GM12878 (cell line): ENCODE measurements at regions not wholly inside any gene's neighbourhood (a gene's known extent, or its start where the extent isn't known, plus 50 kb on each side); places are given as distances from the start of the nearest gene placed in this dataset.

Source experiments
- ATAC-seq: fragments of 200-7000 bp; cut with Tn5 transposase; 3 replicates; pipeline ENCODE4 v1.9.1; 2020; ENCODE audit warnings: mild to moderate bottlenecking, moderate library complexity
- BruUV-seq: library from RNA; stranded (reverse); fragments of 400-500 nt; replicated peaks from 2 replicates; lab custom pipeline; 2021; lab: Mats Ljungman, UMichigan
- CTCF ChIA-PET: fragments of 300-600 bp; sonication (Branson Sonifier 250); formaldehyde crosslinking; extraction: SDS; loops from one replicate; lab custom pipeline; 2021; ENCODE audit warnings: inconsistent platforms; lab: Yijun Ruan, JAX
- POLR2A ChIA-PET: fragments of 350-600 bp; formaldehyde crosslinking; extraction: SDS; loops from one replicate; lab custom pipeline; 2021; ENCODE audit warnings: inconsistent platforms; lab: Charles Lee
- RAD21 ChIA-PET: fragments of 300-600 bp; sonication (Branson Sonifier 250); formaldehyde crosslinking; loops from one replicate; lab custom pipeline; 2023; ENCODE audit warnings: antibody characterized with exemption; ENCODE audit not compliant: unreplicated experiment; lab: Charles Lee
- SMC1A ChIA-PET: fragments of 300-600 bp; sonication (Branson Sonifier 250); formaldehyde crosslinking; loops from one replicate; lab custom pipeline; 2023; ENCODE audit not compliant: unreplicated experiment, uncharacterized antibody; lab: Charles Lee
- DNase-seq: peaks from one replicate; pipeline ENCODE4 v3.0.0-alpha.2; 2011; ENCODE audit warnings: low read depth, low spot score
- FAIRE-seq: peaks from 3 replicates; lab custom pipeline; 2011; peaks lifted over from hg19 to GRCh38; lab: Jason Lieb, UNC
- H2AFZ ChIP-seq: 2 replicates; pipeline ENCODE4 v1.6.0; 2011; ENCODE audit warnings: low read depth, low read length, control low read depth; ENCODE audit not compliant: control insufficient read depth
- H3K27ac ChIP-seq: 2 replicates; pipeline ENCODE4 v1.5.1; 2011; ENCODE audit warnings: control low read depth; ENCODE audit not compliant: control insufficient read depth, insufficient read depth
- H3K27me3 ChIP-seq, 2 experiments: replicated peaks in 1 of 2; 2 replicates each; pipeline versions ENCODE4 v1.6.0 to v1.6.1; 2011; ENCODE audit warnings: low read length in 1 of 2; ENCODE audit not compliant: control insufficient read depth in 2 of 2, insufficient read depth in 2 of 2
- H3K36me3 ChIP-seq, 2 experiments: 2 replicates each; pipeline ENCODE4 v1.5.1; 2011; ENCODE audit warnings: low read length in 1 of 2; ENCODE audit not compliant: control insufficient read depth in 2 of 2, insufficient read depth in 2 of 2
- H3K4me1 ChIP-seq: 2 replicates; pipeline ENCODE4 v1.6.1; 2011; ENCODE audit warnings: mild to moderate bottlenecking, low read length, moderate library complexity, mixed read lengths; ENCODE audit not compliant: control insufficient read depth, insufficient read depth
- H3K4me2 ChIP-seq: 2 replicates; pipeline ENCODE4 v1.6.0; 2011; ENCODE audit warnings: control low read depth; ENCODE audit not compliant: control insufficient read depth, insufficient read depth
- H3K4me3 ChIP-seq: fragments of 200-600 bp; sonication (generic); 2 replicates; pipeline ENCODE4 v1.5.1; 2016
- H3K79me2 ChIP-seq: 2 replicates; pipeline ENCODE4 v1.6.0; 2011; ENCODE audit warnings: low read length; ENCODE audit not compliant: control insufficient read depth, insufficient read depth
- H3K9ac ChIP-seq: 2 replicates; pipeline ENCODE4 v1.8.0; 2011; ENCODE audit warnings: low read length, control low read depth, mixed read lengths; ENCODE audit not compliant: control insufficient read depth, insufficient read depth
- H3K9me3 ChIP-seq: replicated peaks from 3 replicates; pipeline ENCODE4 v1.5.1; 2011; ENCODE audit warnings: mild to moderate bottlenecking, low read length; ENCODE audit not compliant: control insufficient read depth, insufficient read depth
- H4K20me1 ChIP-seq: 2 replicates; pipeline ENCODE4 v1.6.0; 2011; ENCODE audit not compliant: control insufficient read depth, insufficient read depth
- CBX5 ChIP-seq: sonication (generic); IDR thresholded peaks from 2 replicates; pipeline ENCODE4 v1.6.1; 2016; ENCODE audit warnings: low read depth, moderate library complexity, mild to moderate bottlenecking, inconsistent platforms
- MXI1 ChIP-seq: fragments of 150-350 bp; IDR thresholded peaks from 2 replicates; pipeline ENCODE4 v1.6.1; 2011; ENCODE audit warnings: low read depth, mild to moderate bottlenecking, inconsistent platforms, low read length, improper control_type of control experiment
- MYB ChIP-seq: fragments of 150-350 bp; IDR thresholded peaks from 2 replicates; pipeline ENCODE4 v1.6.1; 2014; ENCODE audit warnings: mild to moderate bottlenecking, low read depth, low read length, borderline replicate concordance
- NFXL1 ChIP-seq: fragments of 450-650 bp; IDR thresholded peaks from 2 replicates; pipeline ENCODE4 v1.6.1; 2017; ENCODE audit warnings: antibody characterized with exemption, mild to moderate bottlenecking, borderline replicate concordance
- NR2F1 ChIP-seq: fragments of 450-650 bp; conservative IDR thresholded peaks from 2 replicates; pipeline ENCODE4 v1.6.1; 2017; ENCODE audit warnings: mild to moderate bottlenecking
- RAD21 ChIP-seq: IDR thresholded peaks from 2 replicates; pipeline ENCODE4 v1.6.1; 2011; ENCODE audit warnings: mild to moderate bottlenecking, low read depth, low read length, moderate library complexity; ENCODE audit not compliant: insufficient read depth
- RCOR1 ChIP-seq: conservative IDR thresholded peaks from 2 replicates; pipeline ENCODE4 v1.6.1; 2012; ENCODE audit warnings: low read depth, low read length, improper control_type of control experiment
- RUNX3 ChIP-seq: IDR thresholded peaks from 2 replicates; pipeline ENCODE4 v1.6.1; 2012; ENCODE audit warnings: low read length, inconsistent platforms
- TCF12 ChIP-seq: IDR thresholded peaks from 2 replicates; pipeline ENCODE4 v1.6.1; 2011; ENCODE audit warnings: low read depth, mild to moderate bottlenecking, low read length
- WGBS: methylation state at CpG from one replicate; pipeline ENCODE4 v1.1.6; 2016; ENCODE audit warnings: low lambda C conversion rate; ENCODE audit not compliant: insufficient replicate concordance, insufficient coverage; ENCODE audit errors: missing lambda C conversion rate; 5-methylcytosine and 5-hydroxymethylcytosine counted together
- in situ Hi-C: fragments of 300-500 bp; cut with MboI; formaldehyde crosslinking; loops from 9 replicates; pipeline ENCODE4 v1.14.3; 2018; ENCODE audit warnings: mixed read lengths
- intact Hi-C: fragments of 100-400 bp; cut with micrococcal nuclease; formaldehyde crosslinking; loops from one replicate; pipeline ENCODE4 v1.14.2; 2022; ENCODE audit not compliant: unreplicated experiment
- TF ChIP-seq, protein P1 (sequence below): IDR thresholded peaks from 2 replicates; pipeline ENCODE4 v1.6.1; 2011; ENCODE audit warnings: mild to moderate bottlenecking, low read depth, low read length, moderate library complexity; ENCODE audit not compliant: insufficient replicate concordance
- TF ChIP-seq, protein P2 (sequence below): fragments of 450-650 bp; IDR thresholded peaks from 2 replicates; pipeline ENCODE4 v1.6.1; 2017; ENCODE audit warnings: mild to moderate bottlenecking, moderate library complexity
- TF ChIP-seq, protein P3 (sequence below): fragments of 450-650 bp; IDR thresholded peaks from 2 replicates; pipeline ENCODE4 v1.6.1; 2016; ENCODE audit warnings: mild to moderate bottlenecking

DNA sequence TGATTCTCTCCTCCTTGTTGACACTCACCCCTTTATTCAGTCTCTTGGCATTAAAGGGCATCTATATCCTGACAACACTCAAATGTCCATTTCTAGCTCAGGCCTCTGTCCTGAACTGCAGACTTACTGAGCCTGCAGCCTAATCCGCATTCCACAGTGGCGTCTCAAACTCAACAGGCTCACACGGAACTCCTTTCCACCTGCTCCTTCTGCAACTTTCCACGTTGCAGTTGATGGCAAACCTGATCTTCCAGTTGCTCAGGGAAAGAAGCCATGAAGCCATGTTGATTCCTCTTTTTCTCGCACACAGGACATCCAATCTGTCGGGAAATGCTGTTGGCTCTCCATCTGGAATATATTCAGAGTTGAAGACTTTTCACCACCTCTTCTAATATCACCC, 522.4 kb downstream of the CCSER2 start:
- H2AFZ ChIP-seq, result no peak overlapping the region
- CTCF ChIA-PET, result interaction anchor here (0.6 kb wide), 1 partner anchor 23 kb away, joined by 3 read pairs; no protein-coding TSS in a partner anchor
- POLR2A ChIA-PET, result no interaction called here
- no peaks in the 10 kb centered on the region for H4K20me1 ChIP-seq
- 37% methylated on average over 6 of the region's 6 CpGs for WGBS
- no TSS peak for BruUV-seq
- H3K9me3 ChIP-seq, result no peaks in the 10 kb centered on the region
- TF ChIP-seq NFXL1, result no peak
- no peak for TF ChIP-seq RUNX3
- TF ChIP-seq, protein P1, sequence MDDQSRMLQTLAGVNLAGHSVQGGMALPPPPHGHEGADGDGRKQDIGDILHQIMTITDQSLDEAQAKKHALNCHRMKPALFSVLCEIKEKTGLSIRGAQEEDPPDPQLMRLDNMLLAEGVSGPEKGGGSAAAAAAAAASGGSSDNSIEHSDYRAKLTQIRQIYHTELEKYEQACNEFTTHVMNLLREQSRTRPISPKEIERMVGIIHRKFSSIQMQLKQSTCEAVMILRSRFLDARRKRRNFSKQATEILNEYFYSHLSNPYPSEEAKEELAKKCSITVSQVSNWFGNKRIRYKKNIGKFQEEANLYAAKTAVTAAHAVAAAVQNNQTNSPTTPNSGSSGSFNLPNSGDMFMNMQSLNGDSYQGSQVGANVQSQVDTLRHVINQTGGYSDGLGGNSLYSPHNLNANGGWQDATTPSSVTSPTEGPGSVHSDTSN, result no peak
- TF ChIP-seq MXI1, result no peak
- no peak for TF ChIP-seq RAD21
- no peak for TF ChIP-seq RCOR1
- no peak for TF ChIP-seq NR2F1
- no peak for TF ChIP-seq TCF12
- TF ChIP-seq CBX5, result no peak
- TF ChIP-seq, protein P2, sequence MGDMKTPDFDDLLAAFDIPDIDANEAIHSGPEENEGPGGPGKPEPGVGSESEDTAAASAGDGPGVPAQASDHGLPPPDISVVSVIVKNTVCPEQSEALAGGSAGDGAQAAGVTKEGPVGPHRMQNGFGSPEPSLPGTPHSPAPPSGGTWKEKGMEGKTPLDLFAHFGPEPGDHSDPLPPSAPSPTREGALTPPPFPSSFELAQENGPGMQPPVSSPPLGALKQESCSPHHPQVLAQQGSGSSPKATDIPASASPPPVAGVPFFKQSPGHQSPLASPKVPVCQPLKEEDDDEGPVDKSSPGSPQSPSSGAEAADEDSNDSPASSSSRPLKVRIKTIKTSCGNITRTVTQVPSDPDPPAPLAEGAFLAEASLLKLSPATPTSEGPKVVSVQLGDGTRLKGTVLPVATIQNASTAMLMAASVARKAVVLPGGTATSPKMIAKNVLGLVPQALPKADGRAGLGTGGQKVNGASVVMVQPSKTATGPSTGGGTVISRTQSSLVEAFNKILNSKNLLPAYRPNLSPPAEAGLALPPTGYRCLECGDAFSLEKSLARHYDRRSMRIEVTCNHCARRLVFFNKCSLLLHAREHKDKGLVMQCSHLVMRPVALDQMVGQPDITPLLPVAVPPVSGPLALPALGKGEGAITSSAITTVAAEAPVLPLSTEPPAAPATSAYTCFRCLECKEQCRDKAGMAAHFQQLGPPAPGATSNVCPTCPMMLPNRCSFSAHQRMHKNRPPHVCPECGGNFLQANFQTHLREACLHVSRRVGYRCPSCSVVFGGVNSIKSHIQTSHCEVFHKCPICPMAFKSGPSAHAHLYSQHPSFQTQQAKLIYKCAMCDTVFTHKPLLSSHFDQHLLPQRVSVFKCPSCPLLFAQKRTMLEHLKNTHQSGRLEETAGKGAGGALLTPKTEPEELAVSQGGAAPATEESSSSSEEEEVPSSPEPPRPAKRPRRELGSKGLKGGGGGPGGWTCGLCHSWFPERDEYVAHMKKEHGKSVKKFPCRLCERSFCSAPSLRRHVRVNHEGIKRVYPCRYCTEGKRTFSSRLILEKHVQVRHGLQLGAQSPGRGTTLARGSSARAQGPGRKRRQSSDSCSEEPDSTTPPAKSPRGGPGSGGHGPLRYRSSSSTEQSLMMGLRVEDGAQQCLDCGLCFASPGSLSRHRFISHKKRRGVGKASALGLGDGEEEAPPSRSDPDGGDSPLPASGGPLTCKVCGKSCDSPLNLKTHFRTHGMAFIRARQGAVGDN, result no peak
- TF ChIP-seq, protein P3, sequence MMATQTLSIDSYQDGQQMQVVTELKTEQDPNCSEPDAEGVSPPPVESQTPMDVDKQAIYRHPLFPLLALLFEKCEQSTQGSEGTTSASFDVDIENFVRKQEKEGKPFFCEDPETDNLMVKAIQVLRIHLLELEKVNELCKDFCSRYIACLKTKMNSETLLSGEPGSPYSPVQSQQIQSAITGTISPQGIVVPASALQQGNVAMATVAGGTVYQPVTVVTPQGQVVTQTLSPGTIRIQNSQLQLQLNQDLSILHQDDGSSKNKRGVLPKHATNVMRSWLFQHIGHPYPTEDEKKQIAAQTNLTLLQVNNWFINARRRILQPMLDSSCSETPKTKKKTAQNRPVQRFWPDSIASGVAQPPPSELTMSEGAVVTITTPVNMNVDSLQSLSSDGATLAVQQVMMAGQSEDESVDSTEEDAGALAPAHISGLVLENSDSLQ, result no peak
- no peak for TF ChIP-seq MYB
- ATAC-seq (no peak), DNase-seq (no peak), FAIRE-seq (no peak)
- intact Hi-C loops (no loop called here), in situ Hi-C loops (no loop called here)
- no peak overlapping the region for H3K9ac ChIP-seq
- no peaks in the 10 kb centered on the region for H3K36me3 ChIP-seq
- no peaks in the 10 kb centered on the region for H3K27me3 ChIP-seq
- no peak overlapping the region for H3K27ac ChIP-seq
- RAD21 ChIA-PET, result no interaction called here
- no peaks in the 10 kb centered on the region for H3K4me1 ChIP-seq
- H3K4me2 ChIP-seq, result no peak overlapping the region
- H3K79me2 ChIP-seq, result no peaks in the 10 kb centered on the region
- H3K4me3 ChIP-seq, result no peak overlapping the region
- SMC1A ChIA-PET, result no interaction called here
